OCI-M1 (cell line): ENCODE measurements at regions not wholly inside any gene's neighbourhood (a gene's known extent, or its start where the extent isn't known, plus 50 kb on each side); places are given as distances from the start of the nearest gene placed in this dataset.
"Not testable (repeated sequence)": the region's sequence is repeated elsewhere in the genome, so short reads cannot be mapped to it uniquely, and the experiment has no call there.

ENCODE experiments used
- DNase-seq: peaks from one replicate; lab custom pipeline; 2025; lab: John Stamatoyannopoulos, UW

DNA sequence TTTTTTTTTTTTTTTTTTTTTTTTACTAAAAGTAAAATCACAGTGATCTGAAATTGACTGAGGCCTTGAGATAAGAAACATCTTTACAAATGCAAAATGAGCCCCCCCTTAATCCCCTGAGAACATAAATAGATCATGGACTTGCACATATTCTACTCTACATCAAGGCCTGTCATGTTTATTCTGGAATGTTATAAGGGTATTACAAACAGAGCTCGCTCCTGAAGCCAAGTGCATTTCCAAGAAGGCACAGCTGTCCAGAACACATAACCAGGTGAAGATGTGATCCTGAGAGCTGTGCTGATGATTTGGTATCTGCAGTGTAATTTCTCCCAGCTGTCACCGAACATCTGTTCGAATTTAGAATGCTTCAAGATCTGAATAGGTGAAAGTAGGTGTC lies 384.5 kb downstream of the GPAT3 start:
- no peak for DNase-seq

GRCh38 chr4:83917572-83917971 lies 381.7 kb downstream of the GPAT3 start:
- peak; percentile 22 for DNase-seq

GRCh38 chr4:83910693-83911092 lies 374.8 kb downstream of the GPAT3 start:
- DNase-seq: no peak

DNA sequence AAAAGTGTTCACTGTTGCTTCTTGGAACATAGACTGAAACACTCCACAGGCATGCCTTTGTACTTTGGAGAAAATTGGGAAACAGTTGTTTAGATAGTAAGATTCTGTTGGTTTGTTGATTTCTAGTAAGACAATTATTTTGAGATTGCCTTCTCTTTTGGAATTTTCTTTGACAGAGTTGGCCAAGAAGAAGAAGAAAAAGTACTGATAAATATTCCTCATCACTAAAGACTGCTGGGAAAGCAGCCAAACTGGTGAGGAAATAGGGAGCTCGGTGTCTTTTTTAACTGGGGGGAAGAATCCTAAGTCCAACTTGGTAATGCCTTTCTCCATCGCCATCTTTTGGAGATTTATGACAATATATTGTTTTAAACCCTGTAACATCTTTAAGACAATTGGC lies 370.7 kb downstream of the GPAT3 start:
- no peak for DNase-seq

DNA sequence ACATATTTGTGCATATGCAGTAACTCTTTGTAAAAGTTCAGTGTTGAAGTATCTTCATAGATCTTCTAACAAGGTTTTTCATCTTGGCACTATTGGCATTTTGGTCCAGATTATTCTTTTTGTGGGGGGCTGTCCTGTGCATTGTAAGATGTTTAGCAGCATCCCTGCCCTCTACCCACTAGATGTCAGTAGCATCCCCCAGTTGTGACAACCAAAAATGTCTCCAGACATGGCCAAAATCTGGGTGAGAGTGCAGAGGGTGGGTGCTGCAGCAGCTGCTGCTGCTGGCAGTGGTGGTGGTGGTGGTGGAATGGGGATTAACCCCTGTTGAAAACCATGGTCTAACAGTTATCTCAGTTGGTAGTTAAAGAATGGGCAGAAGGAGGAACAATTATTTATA lies 370.0 kb downstream of the GPAT3 start:
- peak; percentile 50 for DNase-seq

DNA sequence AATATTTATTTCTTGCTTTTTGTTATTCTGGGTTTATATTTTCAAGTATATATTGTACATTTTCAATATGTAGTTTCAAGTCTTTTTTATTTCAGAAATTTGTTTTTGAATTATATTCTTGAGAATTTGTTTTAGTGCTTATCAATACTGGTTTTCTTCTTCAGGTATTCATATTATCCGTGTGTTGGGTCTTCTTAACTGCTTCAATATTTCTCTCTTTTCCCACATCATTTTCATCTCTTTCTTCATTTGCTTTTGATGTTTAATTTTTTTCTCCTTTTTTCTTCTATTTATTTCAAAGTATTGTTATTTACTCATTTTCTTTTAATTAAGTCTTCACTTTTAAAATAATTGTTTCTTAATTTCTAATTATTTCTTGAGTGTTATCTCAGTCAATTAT lies 367.8 kb downstream of the GPAT3 start:
- DNase-seq: not testable (repeated sequence)

DNA sequence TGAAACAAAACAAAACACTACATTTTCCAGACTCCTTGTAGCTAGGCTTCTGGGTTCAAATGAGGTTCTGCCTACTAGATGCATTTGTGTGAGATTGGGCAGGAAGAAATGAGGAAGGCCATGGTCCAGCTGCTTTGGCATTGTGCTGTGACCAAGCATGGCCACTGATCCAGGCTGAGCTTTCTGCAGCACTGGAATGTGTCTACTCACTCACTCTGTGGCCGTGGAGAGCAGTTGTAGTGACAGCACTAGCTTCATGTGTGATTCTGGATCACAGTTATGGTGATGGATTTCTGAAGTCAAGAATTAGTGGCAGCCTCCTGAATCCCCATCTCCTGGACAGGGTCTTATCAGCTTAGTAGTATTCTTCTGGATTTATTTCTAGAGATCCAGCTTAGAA lies 358.9 kb downstream of the GPAT3 start:
- no peak for DNase-seq

- DNase-seq: no peak
Measured at GRCh38 chr4:83890816-83891215, 354.9 kb downstream of the GPAT3 start.

GRCh38 chr4:83890231-83890630 lies 354.3 kb downstream of the GPAT3 start:
- DNase-seq: no peak

DNA sequence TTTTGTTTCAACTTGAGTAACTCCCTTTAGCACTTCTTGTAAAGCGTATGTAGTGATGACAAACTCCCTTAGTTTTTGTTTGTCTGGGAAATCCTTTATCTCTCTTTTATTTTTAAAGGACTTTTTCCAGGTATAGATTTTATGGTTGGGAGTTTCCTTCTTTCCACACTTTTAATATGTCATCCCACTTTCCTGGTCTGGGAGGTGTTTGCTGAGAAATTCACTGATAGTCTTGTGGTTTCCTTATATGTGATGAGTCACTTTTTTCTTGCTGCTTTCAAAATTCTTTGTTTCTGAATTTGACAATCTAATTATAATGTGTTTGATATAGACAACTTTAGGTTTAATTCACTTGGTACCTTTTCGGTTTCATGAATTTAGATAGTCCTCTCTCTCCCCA lies 353.9 kb downstream of the GPAT3 start:
- peak; percentile 26 for DNase-seq

DNA sequence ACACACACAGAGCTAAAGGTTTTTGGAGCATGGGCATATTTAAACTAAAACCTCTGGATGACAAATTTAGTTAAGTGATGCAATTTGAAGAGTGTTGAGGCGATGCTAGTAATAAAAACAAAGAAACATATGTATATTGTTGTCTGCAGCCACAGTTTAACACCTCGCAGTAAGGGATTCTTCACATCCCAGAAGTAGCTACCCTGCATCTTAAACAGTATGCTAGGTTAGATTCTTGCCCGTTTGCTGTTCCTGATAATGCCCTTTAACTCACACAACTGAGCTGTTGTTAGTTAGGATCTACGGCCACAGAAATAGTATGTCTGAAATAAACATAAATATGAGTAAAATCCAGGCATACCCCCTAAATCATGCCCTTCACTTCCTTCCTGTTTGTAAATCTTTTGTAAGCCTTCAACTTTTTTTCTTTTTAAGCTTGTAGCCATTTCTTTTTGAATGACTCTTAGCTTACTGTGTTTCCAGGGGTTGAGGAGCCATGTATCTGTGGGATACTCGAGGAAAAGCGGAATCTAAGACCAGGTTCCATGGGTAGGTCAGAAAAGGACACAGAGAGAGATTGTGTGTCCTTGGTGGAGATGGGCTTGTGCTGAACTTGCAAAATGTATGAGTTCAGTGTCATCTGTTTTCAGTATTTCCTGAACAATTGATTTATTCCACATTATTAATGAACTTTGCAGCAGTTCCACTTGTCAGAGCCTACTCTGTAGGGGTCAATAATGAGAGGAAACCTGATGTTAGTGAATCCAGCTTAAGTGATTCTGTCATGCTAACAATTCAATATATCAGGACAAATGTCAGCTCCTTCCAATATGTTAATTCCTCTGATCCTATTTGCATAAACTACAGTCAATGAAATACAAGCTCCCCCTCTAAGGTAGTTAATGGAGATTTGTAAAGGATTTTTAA lies 349.6 kb downstream of the GPAT3 start:
- DNase-seq: no peak

DNA sequence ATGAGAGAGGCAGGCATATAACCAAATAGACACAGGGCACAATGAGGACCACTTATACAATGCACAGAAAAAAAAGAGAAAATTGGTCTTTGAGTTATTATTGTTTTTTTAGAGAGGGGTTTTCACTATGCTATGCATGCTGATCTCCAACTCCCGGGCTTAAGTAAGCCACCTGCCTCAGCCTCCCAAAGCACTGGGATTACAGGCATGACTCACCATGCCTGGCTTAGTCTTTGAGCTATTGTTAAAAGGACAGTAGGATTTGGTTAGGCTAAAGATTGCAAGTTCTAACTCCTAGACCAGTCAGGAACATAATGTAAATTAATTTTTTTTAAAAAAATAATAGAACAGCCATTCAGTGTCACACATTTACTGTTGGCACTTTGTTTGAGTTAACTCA lies 340.1 kb downstream of the GPAT3 start:
- no peak for DNase-seq

DNA sequence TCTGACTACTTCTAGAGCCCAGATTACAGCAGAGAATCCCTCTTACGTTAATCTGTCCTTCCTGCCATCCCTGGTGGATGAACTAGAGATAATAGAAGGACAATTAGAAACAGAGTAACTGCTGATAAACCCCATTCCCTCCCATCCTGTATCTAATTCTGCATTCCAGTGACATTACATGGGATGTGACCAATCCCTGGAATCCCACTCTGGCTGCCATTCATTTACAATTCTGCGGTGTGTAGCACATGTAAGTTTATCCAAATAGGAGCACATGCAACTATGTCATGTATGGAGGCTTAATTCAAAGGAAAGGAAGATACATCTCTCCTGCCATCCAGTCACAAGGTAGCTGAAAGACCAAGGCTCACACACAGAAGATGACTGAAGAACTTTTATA lies 339.5 kb downstream of the GPAT3 start:
- DNase-seq: no peak

DNA sequence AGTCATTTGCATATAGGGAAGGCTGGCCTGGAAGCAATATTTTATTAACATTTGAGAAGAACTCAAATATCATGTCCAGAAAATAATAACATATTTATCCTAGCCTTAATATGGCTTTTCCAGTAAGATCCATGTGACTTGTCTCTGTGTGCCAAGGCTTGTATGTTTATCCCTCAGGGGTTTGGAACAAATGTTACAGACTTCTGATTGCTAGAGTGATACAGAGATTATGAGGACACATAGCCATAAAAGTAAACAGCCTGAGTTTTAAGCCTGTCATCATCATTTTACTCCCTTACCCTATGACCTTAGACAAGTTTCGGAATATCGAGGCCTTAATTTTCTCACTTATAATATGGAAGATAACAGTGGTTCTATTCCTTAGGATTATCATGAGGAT lies 338.1 kb downstream of the GPAT3 start:
- DNase-seq: no peak

- DNase-seq: no peak
Measured at GRCh38 chr4:83870328-83870950, 334.5 kb downstream of the GPAT3 start.

GRCh38 chr4:83866834-83867621 lies 331.1 kb downstream of the GPAT3 start:
- no peak for DNase-seq

- DNase-seq: no peak
Measured at GRCh38 chr4:83865417-83866150, 329.7 kb downstream of the GPAT3 start.

DNA sequence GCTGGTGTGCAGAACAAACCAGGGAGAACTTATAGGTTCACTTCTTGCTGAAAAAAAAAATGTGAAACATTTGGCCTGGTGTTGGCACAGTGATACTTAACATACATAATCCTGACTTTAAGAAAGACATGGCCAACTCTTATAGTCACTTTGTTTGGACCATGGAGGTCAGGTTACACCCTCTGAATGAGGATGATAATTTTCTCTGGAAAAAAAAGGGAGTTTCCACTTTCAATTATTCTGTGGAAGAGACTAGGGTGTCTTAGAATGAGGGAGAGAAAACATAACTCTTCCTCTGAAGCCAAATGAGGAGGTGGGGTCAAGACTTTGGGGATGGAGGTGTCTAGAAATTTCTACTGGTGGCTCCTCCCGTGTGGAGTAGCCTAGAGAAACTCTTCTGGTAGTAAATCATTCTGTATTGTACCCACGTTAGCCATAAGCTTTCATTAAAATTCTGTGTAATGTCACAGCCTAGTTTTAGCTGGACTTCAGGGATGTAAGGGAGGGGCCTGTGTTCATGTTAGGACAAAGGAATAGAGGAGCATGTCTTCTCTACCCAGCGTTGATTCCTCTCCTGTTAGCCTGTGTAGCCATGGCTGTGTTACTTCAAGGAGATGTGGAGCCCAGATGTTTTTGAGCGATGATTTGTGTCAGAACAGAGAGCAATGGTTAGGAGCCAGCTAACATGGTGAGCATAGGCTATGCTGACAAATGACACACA lies 328.3 kb downstream of the GPAT3 start:
- DNase-seq: no peak

- DNase-seq: no peak
Measured at GRCh38 chr4:83862471-83862870, 326.6 kb downstream of the GPAT3 start.

DNA sequence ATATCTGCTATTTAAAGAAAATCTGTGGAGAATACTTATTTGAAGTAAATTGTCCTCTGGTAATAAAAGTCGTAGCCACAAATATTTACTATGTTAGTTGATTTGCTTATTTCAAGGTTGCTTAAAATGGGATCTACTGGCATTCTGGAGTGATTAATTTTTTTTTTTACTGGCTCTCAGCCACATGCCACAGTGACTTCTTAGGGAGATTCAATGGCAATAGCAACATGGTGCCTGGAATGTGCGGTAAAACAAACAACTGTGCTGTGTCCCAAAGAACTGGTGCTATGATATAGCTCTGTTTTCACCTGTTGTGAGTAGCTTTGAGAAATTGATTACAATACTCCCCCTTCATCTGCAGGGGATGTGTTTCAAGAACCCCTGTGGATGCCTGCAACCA lies 324.3 kb downstream of the GPAT3 start:
- DNase-seq: no peak

GRCh38 chr4:83858131-83858530 lies 322.2 kb downstream of the GPAT3 start:
- DNase-seq: no peak
